Hippocampal formation (tissue), 2 donors: ENCODE measurements at regions not wholly inside any gene's neighbourhood (a gene's known extent, or its start where the extent isn't known, plus 50 kb on each side); places are given as distances from the start of the nearest gene placed in this dataset.
"Not testable (repeated sequence)": the region's sequence is repeated elsewhere in the genome, so short reads cannot be mapped to it uniquely, and the experiment has no call there.

Experiments
- DNase-seq, 2 donors: peaks; one replicate each; lab custom pipeline; 2025; lab: John Stamatoyannopoulos, UW

DNA sequence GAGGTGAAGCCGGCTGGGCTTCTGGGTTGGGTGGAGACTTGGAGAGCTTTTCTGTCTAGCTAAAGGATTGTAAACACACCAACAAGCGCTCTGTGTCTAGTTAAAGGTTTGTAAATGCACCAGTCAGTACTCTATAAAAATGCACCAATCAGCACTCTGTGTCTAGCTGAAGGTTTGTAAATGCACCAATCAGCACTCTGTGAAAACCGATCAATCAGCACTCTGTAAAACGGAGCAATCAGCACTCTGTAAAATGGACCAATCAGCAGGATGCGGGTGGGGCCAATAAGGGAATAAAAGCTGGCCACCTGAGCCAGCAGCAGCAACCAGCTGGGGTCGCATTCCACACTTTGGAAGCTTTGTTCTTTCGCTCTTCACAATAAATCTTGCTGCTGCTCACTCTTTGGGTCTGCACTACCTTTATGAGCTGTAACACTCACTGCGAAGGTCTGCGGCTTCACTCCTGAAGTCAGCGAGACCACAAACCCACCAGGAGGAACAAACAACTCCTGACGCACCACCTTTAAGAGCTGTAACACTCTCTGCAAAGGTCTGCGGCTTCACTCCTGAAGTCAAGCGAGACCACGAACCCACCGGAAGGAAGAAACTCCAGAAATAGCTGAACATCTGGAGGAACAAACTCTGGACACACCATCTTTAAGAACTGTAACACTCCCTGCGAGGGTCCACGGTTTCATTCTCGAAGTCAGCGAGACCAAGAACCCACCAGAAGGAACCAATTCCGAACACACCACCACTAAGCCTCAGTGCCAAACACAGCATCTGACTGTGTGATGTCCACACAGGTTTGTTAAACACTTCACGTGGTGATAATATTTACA is 378.2 kb upstream of the CCDC54 start:
- not testable (repeated sequence) for DNase-seq

DNA sequence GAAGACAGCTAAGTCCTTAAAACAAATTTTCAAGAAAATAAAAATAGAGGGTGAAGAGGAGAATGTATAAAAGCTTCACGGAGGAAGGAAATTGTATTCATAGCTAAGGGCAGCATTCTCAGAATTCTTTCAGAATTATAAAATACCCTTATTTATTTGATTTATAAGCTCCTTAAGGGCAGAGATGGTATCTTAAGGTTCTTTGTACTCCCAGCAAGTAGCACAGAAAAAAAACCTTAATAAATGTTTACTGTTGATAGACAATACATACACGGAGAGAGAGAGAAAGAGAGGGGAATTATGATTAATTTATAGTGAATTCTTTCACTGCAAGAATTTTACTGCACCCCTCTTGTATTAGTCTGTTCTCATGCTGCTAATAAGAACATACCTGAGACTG is 375.6 kb upstream of the CCDC54 start:
- DNase-seq: no peak

DNA sequence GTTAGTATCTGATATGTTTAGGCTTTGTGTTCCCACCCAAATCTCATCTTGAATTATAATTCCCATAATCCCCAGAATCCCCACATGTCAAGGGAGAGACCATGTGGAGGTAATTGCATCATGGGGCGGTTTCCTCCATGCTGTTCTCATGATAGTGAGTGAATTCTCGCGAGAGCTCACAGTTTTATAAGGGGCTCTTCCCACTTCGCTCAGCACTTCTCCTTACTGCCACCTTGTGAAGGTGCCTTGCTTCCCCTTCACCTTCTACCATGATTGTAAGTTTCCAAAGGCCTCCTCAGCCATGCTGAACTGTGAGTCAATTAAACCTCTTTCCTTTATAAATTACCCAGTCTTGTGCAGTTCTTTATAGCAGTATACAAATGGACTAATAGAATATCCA is 371.9 kb upstream of the CCDC54 start:
- DNase-seq: not testable (repeated sequence)

DNA sequence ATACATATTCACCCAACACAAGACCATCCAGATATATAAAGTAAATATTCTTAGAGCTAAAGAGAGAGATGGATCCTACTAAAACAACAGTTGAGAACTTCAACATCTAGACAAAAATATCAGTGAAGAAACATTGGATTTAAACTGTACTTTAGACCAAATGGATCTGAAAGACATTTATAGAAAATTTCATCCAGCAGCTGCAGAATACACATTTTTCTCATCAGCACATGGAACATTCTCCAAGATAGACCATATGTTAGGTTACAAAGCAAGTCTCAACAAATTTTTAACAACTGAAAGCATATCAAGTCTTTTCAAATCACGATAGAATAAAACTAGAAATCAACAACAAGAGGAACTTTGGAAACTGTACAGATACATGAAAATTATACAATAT is 369.0 kb upstream of the CCDC54 start:
- peak in 1 of 2 donors; percentile 14 for DNase-seq

DNA sequence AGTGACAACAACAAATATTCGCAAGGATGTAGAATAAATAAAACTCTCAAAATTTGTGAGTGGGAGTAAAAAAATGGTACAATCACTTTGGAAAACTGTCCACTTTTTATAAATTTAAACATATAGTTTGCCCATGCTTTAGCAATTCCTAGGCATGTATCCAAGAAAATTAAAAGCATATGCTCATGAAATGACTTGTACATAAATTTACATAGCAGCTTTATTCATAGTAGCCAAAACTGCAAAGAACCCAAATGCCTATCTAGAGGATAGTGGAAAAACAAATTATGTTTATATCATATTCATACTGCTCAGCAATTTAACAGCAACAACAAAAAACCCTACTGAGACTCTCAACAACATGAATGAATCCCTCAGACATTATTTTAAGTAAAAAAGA is 363.6 kb upstream of the CCDC54 start:
- no peak for DNase-seq

DNA sequence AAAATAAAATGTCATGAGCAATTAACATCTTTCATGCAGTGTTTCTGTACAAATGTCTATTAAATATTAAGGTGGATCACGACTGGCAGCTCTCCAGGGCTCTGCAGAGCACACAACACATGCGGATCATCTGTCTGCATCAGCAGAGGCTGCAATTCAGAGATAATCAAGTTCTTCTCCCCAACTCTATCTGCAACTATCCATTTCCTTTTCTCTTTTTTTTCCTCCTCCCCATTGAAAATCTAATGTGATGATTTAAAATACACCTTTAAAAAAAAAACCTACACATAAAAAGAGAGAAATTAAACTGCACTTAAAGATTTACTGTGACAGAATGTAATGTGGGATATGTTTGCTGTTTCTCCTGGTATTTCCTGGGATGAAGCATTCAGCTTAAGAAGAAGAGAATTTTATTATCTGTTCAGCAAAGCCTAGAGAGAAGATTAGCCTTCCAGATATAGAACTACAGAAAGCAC is 352.6 kb upstream of the CCDC54 start:
- DNase-seq: no peak

DNA sequence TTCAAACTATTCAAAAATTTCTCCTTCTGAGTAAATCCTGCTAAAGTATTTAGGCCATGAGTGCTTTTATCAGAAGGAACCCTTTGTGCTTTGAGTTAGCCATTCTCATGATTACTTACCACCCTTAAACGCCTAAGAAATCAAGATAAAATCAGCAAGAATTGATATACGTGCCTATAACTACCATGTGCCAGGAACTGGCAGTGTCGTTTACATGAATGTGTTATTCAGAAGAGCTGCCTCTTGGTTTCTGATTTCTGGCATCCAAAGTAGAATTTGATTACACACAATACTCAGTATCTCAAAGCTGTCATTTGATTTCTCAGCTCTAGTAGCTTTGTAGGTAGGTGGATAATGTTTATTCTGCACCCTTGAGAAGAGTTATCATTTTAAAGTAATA is 351.3 kb upstream of the CCDC54 start:
- peak in 1 of 2 donors; percentile 33 for DNase-seq

DNA sequence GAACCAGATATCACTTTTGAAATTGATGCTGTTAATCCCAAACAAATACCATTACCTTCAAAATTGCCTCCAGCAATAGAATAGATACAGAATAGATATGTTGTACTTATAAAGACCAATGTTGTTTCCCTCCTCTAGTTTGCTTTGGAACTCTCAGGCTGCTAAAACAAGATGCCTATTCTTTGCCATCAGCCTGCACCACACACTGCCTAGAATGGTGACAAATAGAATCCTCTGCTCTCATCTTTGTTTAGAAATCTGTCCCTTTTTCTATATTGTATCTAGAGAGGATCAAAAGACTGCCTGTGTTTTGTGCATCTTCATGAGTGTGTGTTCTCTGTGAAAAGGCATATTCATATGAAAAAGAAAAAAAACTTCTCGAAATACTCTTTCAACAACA is 349.2 kb upstream of the CCDC54 start:
- DNase-seq: peak in 1 of 2 donors; percentile 71

DNA sequence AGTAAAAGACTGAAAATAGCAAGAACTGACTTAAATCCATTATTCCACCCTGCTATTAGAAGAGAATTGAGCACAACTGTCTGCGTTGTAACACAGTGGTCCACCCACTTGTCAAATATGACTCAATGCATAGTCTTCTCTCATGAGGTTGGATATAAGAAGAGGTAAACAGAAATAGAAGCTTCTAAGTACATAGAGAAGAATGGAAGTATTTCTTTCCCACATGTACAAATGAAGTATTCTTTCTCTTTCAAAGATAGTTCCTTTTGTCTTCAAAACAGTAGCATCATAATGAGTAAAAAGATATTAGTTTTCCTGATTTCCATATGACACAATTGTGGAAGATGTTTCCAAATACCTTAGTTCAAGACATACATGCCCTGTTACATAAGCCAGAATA is 348.6 kb upstream of the CCDC54 start:
- DNase-seq: no peak

DNA sequence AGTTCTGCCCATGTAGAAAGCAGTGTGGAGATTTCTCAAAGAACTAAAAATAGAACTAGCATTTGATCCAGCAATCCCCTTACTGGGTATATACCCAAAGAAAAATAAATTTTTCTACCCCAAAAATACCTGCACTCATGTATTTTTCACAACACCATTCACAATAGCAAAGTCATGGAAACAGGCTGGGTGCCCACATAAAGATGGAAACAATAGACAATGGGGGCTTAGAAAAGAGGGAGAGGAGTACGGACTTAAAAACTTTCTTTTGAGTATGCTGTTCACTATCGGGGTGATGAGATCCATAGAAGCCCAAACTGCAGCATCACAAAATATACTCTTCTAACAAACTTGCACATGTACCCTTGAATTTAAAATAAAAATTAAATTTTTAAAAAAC is 345.1 kb upstream of the CCDC54 start:
- peak in 1 of 2 donors; percentile 71 for DNase-seq

DNA sequence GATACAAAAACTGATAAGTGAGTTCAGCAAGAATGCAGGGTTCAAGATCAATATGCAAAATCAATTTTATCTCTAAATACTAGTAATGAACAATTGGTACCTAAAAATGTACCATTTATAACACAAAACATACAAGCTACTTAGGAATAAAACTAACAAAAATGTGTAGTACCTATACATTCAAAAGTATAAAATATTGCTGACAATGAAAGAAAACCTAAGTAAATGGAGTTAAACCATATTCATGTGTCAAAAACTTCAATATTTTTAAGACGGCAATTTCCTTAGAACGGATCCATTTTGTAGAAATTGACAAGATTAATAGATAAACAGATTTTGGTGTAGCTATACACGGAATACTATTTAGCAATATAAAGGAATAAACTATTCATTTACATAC is 343.1 kb upstream of the CCDC54 start:
- no peak for DNase-seq

DNA sequence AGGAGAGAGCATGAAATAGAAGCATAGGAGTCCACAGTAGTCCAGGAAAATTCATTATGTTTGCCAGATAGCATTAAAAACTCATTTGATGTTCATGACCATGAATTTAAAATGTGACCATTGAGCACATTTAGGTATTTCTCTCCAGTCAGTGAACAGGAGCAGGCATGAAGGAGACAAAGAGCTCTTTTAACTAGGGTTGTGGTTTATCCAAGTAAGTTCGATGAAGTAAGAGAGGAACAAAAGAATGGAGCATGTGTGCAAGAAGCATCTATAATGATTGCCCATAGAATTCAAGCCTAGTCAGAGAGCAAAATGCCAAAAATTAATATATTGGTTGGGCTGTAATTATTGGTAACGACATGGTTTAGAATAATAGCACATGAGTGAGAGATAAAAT is 342.1 kb upstream of the CCDC54 start:
- no peak for DNase-seq

DNA sequence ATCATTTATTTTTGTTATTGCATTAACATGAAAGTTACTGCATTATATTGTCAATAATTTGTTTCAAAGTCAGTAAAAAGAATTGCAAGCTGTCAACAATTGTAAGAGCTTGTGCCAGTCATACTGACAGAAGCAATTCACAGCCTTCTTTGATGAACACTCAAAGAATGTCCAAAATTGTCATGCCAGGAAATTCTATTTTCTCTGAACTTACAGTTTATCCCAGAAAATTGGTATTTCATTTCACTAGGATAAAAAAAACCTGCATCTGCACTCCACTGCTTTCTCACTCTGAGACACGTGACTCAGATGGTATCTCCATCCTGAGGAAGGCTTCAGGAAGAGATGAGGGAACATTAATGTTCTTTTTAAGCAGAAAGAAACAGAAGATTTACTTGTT is 332.6 kb upstream of the CCDC54 start:
- DNase-seq: no peak

DNA sequence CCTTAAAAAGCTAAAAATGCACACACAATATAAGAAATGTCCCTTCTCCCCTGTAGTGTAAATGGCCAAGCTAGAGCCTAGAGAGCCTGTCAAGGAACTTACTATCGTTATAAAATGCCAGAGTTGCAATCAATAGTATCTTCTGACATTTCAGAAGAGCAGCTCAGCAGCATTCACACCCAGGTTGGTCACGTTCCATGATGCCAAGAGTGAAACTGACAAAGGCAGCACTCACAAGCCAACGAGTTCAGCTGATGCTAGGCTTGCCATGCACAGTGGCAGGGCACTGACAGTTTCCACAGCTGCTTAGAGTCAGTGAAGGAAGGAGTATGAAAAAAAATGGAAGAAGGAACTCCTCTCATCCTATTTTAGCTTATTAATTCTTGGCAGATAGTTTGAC is 331.4 kb upstream of the CCDC54 start:
- peak; percentile 32 to 69 for DNase-seq

DNA sequence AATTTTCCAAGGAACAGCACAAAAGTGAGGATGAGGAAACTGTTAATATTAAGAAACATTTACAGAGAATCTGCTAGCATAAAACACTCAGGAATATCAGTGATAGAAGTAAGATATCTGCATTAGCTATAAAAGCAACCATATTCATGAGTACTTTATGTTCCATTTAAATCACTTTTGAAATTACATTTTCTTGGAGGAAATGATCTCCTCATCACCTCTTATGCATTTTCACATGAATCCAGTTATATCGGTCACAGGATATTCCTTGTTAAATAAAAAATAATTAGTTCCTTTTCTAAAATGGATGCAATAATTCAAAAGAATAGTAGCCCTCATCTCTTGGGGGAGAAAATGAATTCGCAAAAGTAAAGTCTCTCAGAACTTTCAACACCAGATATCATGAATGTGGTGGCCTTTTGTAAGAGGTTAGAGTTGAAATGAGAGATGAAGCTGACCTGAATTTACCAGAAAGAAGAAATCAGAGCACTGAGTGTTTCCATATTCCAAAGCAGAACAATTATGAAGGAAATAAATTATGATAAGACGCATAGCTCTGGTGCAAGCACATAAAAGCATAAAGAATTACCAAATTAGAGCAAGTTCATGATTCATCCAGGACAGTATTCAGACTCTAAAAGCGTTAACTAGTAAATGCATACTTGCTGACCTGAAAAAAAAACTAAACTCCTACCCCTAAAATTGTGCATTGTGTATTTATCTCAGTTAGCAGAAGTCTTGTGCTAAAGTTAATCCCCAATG is 321.9 kb upstream of the CCDC54 start:
- no peak for DNase-seq

DNA sequence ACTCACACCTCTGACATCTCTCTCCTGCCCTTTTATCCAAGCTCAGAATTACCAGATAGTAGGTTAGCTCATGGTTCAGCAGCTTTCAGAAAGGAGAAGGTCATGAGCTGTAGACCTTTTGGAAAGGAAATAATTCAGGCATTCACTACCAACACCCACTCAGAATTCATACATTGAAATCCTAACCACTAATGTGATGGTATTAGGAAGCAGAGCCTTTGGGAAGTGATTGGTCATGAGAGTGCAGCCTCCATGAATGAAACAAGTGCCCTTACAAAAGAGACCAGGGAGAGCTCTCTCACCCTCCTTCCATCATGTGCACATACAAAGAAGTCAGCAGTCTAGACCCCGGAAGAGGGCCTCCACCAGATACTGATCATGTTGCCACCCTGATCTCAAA is 315.8 kb upstream of the CCDC54 start:
- DNase-seq: no peak

DNA sequence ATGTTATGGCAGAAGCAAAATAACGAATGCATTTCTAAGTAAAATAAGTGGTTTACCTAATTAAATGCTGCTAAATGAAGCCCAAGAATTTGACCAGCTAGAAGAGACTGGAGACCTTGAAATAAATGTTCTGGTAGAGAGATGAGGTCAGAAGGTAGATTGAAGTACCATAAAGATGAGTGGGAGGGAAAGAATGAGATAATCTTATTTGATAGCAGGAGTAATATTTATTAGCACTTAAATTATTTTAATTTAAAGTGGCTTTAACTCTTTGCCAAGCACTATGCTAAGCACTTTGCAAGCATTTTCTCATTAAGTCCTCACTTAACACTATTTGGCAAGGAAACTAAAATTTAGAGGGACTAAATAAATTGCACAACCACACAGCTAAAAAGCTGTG is 314.9 kb upstream of the CCDC54 start:
- DNase-seq: no peak

DNA sequence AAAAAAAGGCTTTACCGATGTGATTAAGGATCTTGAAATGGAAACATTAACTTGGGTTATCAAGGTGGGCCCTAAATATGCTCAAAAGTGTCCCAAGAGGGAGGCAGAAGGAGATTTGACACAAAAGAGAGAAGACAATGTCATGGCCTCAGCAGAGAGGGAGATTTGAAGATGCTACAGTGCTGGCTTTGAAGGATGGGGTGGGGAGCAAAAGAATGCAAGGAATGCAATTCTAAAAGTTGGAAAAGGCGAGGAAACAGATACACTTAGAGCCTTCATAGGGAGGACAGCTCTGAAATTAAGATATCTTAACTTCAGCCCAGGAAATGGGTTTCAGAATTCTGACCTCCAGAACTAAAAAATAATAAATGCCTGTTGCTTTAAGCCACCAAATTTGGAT is 314.5 kb upstream of the CCDC54 start:
- DNase-seq: no peak

DNA sequence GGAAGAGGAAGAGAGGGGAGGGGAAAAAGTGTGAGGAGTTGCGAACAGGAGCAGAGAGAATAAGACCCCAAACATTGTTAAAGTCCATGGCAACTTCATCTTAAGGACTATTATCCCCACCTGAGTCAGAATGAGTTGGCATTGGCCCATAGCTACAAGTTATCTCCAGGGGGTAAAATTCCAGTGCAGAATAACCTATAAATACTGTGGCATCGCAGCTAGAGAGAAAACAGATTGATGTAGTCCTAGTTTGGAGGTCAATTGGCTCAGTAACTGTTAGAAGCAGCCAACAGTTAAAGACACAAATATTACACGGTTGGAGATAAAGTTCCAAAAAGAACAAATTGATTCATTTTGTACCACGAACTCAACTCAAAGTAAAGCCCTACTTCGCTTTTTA is 313.9 kb upstream of the CCDC54 start:
- no peak for DNase-seq

DNA sequence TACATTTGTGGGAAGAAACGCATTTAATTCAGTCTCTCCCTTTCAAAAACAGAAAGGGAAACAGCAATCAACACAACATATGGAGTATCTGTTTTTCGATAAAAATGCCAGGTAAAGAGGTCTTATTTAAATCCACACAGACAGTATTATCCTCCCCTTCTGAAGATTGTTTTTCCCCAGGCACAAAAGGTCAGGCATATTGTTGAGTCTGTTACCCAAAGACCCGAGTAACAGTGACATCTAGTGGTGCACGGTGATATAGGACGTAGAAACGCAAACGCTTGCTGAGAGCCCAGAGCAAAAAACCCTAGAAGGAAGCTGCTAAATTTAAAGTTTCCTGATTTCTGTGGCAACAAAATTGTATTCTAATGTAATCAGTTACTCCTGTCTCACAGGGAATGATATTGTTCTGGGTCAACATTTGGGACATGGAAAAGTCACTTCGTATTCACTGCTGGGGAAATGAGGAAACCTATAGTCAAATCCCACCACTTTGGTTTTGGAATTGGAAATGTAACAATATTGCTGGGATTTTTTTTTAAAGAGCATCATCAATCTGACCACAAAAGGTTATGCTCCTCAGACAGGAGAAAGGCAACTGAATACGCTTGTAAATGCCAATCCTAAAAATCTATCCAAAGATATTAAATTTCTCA is 312.7 kb upstream of the CCDC54 start:
- DNase-seq: peak; percentile 69 to 92

DNA sequence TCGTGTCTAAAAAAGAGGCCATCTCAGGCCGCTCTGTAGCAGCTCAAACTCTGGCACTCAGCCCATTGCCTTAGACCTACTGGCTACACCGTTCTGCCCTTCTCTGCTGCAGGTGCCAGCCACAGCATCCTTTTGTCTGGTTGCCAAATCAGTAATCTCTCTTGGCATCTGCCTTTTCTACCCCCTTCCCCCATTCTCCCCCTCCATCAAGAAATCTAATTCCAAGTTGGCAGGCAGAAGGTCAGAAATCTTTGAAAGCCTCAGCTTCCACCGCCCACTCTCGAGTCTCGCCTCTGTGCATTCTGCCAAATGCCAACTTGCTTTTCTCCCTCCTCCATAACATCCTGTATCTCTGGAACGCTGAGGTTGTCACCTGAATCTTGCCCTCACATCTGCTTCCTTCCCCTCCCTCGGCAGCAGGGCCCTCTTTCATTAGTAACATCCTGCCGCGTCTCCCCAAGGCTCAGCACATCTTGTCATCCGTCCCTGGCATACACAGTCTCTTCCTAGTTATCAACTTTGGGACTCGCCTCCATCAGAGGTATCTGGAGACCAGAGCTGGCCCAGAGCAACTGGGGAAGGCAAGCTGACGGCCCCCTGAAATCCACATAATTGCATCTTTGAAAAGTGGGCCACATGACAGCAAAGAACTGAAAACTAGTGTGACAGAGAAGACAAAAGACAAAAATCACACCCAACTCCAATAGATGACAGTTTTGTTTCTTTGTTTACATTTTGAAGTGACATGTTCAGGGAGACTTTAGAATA is 312.0 kb upstream of the CCDC54 start:
- DNase-seq: peak in 1 of 2 donors; percentile 26

DNA sequence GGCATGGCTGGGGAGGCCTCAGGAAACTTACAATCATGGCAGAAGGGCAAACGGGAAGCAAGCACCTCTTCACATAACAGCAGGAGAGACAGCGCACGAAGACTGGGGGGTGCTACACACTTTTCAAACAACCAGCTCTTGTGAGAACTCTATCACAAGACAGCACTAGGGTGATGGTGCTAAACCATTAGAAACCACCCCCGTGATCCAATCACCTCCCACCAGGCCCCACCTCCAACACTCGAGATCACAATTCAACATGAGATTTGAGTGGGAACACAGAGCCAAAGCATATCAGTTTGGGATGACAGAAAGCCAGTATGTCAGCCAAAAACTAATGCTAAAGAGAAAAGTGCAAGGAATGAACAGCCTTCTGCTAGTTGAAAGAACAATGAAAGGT is 309.8 kb upstream of the CCDC54 start:
- DNase-seq: no peak
